ENCODE measurements at regions not wholly inside any gene's neighbourhood (a gene's known extent, or its start where the extent isn't known, plus 50 kb on each side); places are given as distances from the start of the nearest gene placed in this dataset.
A peak's percentile ranks its signal among the peaks of the same experiment; 100 is the strongest.

- no peaks in the 10 kb centered on the region for H3K9me2 ChIP-seq (ENCODE audit: low read depth, low read length)
- H3K4me2 ChIP-seq (ENCODE audit: low read length) = no peak overlapping the region
- H3K9ac ChIP-seq (ENCODE audit: low read length) = no peak overlapping the region
- TF ChIP-seq CTCF (IDR thresholded peaks at IDR 0.05; ENCODE audit: low read length) (no peak), EZH2 (IDR thresholded peaks at IDR 0.05; ENCODE audit: borderline replicate concordance, low read length) (no peak)
- H3K27ac ChIP-seq (ENCODE audit: low read depth, low read length, poor library complexity, severe bottlenecking) = no peak overlapping the region
- H3K36me3 ChIP-seq (ENCODE audit: insufficient read depth, low read length) = no peaks in the 10 kb centered on the region
- H2AFZ ChIP-seq (ENCODE audit: low read length) = no peak overlapping the region
- no peaks in the 10 kb centered on the region for H3K79me2 ChIP-seq (ENCODE audit: insufficient read depth, low read length)
- H3K4me3 ChIP-seq (ENCODE audit: low read depth, low read length, poor library complexity, severe bottlenecking) = no peak overlapping the region
- H4K20me1 ChIP-seq (ENCODE audit: insufficient read depth, low read length) = no peaks in the 10 kb centered on the region
- no peaks in the 10 kb centered on the region for H3F3A ChIP-seq (ENCODE audit: insufficient read depth, low read length)
- 0 out of 2 replicates have a peak, but pooled peaks cover 3% of the 10 kb centered on the region for H3K27me3 ChIP-seq (ENCODE audit: insufficient read depth, low read length)
- no peaks in the 10 kb centered on the region for H3K9me3 ChIP-seq (ENCODE audit: low read length)
- H3K4me1 ChIP-seq (ENCODE audit: insufficient read depth, low read length, severe bottlenecking) = no peaks in the 10 kb centered on the region
These were observed 185.9 kb downstream of the ABHD5 start for GRCh38 chr3:43876648-43877047.

GRCh38 chr3:43879166-43879565 lies 188.4 kb downstream of the ABHD5 start:
- Histone ChIP-seq H3K27me3 (ENCODE audit: insufficient read depth, low read length) (0 out of 2 replicates have a peak, but pooled peaks cover 3% of the 10 kb centered on the region), H3K4me2 (ENCODE audit: low read length) (no peak overlapping the region), H3K9me2 (ENCODE audit: low read depth, low read length) (no peaks in the 10 kb centered on the region), H2AFZ (ENCODE audit: low read length) (no peak overlapping the region), H3F3A (ENCODE audit: insufficient read depth, low read length) (no peaks in the 10 kb centered on the region), H3K27ac (ENCODE audit: low read depth, low read length, poor library complexity, severe bottlenecking) (no peak overlapping the region), H3K4me1 (ENCODE audit: insufficient read depth, low read length, severe bottlenecking) (no peaks in the 10 kb centered on the region), H3K4me3 (ENCODE audit: low read depth, low read length, poor library complexity, severe bottlenecking) (no peak overlapping the region), H3K36me3 (ENCODE audit: insufficient read depth, low read length) (no peaks in the 10 kb centered on the region), H4K20me1 (ENCODE audit: insufficient read depth, low read length) (no peaks in the 10 kb centered on the region), H3K79me2 (ENCODE audit: insufficient read depth, low read length) (no peaks in the 10 kb centered on the region), H3K9ac (ENCODE audit: low read length) (no peak overlapping the region), H3K9me3 (ENCODE audit: low read length) (no peaks in the 10 kb centered on the region)
- no peak for TF ChIP-seq EZH2 (IDR thresholded peaks at IDR 0.05; ENCODE audit: borderline replicate concordance, low read length)
- peak; percentile 47; the same call in 1 of the 2 replicates for TF ChIP-seq CTCF (IDR thresholded peaks at IDR 0.05; ENCODE audit: low read length)

GRCh38 chr3:43882976-43883680 lies 192.4 kb downstream of the ABHD5 start:
- no peaks in the 10 kb centered on the region for H3K9me2 ChIP-seq (ENCODE audit: low read depth, low read length)

More at GRCh38 chr3:43882976-43883680, 192.4 kb downstream of the ABHD5 start:
- no peak overlapping the region for H3K9ac ChIP-seq (ENCODE audit: low read length)
- no peak overlapping the region for H3K4me2 ChIP-seq (ENCODE audit: low read length)
- H4K20me1 ChIP-seq (ENCODE audit: insufficient read depth, low read length) = no peaks in the 10 kb centered on the region
- no peaks in the 10 kb centered on the region for H3F3A ChIP-seq (ENCODE audit: insufficient read depth, low read length)
- H3K9me3 ChIP-seq (ENCODE audit: low read length) = no peaks in the 10 kb centered on the region
- H3K27me3 ChIP-seq (ENCODE audit: insufficient read depth, low read length) = no peaks in the 10 kb centered on the region
- no peaks in the 10 kb centered on the region for H3K4me1 ChIP-seq (ENCODE audit: insufficient read depth, low read length, severe bottlenecking)
- H3K4me3 ChIP-seq (ENCODE audit: low read depth, low read length, poor library complexity, severe bottlenecking) = no peak overlapping the region
- H3K79me2 ChIP-seq (ENCODE audit: insufficient read depth, low read length) = no peaks in the 10 kb centered on the region
- no peak overlapping the region for H3K27ac ChIP-seq (ENCODE audit: low read depth, low read length, poor library complexity, severe bottlenecking)
- no peak for TF ChIP-seq EZH2 (IDR thresholded peaks at IDR 0.05; ENCODE audit: borderline replicate concordance, low read length)
- no peak for TF ChIP-seq CTCF (IDR thresholded peaks at IDR 0.05; ENCODE audit: low read length)
- no peak overlapping the region for H2AFZ ChIP-seq (ENCODE audit: low read length)
- no peaks in the 10 kb centered on the region for H3K36me3 ChIP-seq (ENCODE audit: insufficient read depth, low read length)
